Epithelial cell of prostate (primary cell): ENCODE measurements at regions not wholly inside any gene's neighbourhood (a gene's known extent, or its start where the extent isn't known, plus 50 kb on each side); places are given as distances from the start of the nearest gene placed in this dataset.

ENCODE experiments used
- DNase-seq: peaks from one replicate; pipeline ENCODE4 v3.0.0-alpha.2; 2011; ENCODE audit warnings: low read depth, low spot score
- H3K27ac ChIP-seq: fragments of 450-650 bp; 2 replicates; pipeline ENCODE4 v1.5.1; 2017; ENCODE audit warnings: mild to moderate bottlenecking

DNA sequence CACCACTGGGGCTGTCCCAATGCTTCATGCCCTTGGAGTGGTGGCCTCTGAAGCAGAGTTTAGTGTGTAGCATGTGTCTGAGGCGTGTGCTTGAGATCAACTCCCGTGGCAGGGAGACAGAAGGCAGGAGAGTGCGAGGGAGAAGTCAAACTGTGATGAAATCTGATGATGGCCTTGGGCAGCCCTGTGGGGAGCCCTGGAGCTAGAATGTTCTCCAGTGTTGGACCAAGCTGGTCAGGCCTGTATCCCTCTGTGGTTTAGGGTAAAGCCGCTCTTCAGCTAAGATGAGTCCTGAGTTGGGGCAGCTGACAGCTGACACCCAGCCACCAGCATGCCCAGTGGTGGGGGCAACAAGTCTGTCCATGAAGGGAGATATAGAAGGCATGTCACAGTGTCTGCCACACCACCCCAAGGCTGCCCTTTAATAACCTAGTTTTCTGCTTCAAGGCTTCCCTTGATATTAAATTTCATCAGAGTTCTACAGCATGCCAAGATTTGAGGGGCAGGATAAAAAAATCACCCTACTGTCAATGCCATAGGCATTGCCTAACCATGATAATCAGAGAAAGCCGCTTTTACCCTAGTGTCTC, 170.5 kb upstream of the SVIL start:
- peak overlapping the region; percentile 91 for H3K27ac ChIP-seq
- no peak for DNase-seq

- H3K27ac ChIP-seq = peak overlapping the region; percentile 91
- DNase-seq = peak; percentile 81
Measured at GRCh38 chr10:29804025-29804852, 169.5 kb upstream of the SVIL start.

DNA sequence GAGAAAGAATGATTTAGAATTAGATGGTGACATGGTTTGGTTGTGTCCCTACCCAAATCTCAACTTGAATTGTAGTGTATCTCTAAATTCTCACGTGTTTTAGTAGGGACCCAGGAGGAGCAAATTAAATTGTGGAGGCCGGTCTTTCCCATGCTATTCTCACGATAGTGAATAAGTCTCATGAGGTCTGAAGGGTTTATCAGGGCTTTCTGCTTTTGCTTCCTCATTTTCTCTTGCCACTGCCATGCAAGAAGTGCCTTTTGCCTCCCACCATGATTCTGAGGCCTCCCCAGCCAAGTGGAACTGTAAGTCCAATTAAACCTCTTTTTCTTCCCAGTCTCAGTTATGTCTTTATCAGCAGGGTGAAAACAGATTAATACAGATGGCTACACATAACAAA, 167.4 kb upstream of the SVIL start:
- no peak overlapping the region for H3K27ac ChIP-seq
- DNase-seq = no peak

DNA sequence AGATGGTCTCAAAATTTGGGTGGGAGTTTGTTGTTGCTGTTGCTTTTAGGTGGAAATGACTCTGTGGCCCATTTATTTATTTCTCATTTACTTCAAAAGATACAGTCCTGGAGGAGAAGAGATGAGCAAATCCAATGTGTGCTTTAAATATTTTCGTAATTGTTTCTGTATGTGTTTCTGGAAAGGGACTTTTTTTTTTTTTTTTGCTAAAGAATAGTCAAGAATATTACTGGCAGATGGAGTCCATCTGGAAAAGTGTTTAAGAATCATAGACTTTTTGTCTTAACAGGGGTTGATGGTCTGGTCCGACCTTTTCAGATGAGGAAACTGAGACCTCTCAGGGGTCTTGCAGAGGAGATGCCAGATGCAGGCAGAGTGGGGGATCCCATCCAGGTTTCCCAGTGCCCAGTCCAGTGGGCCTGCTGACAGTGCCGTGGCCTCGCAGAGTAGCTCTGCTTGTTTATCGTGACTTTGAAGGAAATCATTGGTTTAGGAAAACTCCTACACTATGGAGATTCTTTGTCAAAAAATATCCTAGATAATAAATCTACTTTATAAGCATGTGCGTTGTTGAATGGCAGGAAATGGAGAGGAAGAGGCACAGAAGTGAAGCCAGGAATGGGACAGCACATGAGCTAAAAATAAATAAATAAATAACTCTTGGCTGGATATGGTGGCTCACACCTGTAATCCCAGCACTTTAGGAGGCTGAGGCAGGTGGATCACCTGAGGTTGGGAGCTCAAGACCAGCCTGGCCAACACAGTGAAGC, 164.3 kb upstream of the SVIL start:
- H3K27ac ChIP-seq = no peak overlapping the region
- no peak for DNase-seq

- H3K27ac ChIP-seq = no peak overlapping the region
- no peak for DNase-seq
Measured at GRCh38 chr10:29797616-29798015, 162.8 kb upstream of the SVIL start.

GRCh38 chr10:29795850-29796249, 161.1 kb upstream of the SVIL start:
- peak overlapping the region; percentile 36 for H3K27ac ChIP-seq
- DNase-seq = peak; percentile 45

GRCh38 chr10:29794776-29795611, 160.2 kb upstream of the SVIL start:
- H3K27ac ChIP-seq = peak overlapping the region; percentile 36
- DNase-seq = no peak

DNA sequence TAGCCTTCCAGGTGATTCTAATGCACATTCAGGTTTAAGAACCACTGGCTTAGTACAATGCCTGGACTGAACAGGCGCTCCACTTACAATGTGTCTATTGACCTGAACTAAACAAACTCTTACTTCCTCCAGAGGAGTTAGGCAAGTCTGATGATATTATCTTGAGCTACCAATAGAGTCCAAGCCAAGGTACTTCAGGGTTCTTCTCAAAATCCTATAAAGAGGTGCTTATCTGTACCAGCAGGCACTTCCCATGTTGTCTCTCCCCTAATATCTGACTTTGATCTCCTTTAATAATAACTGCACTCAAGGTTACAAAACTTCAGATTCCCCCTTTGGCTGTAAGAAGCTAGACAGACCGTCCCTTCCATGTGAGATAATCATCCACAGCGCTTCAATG, 157.0 kb upstream of the SVIL start:
- DNase-seq = no peak
- no peak overlapping the region for H3K27ac ChIP-seq

- DNase-seq = no peak
- no peak overlapping the region for H3K27ac ChIP-seq
Measured at GRCh38 chr10:29790207-29790606, 155.4 kb upstream of the SVIL start.

- no peak for DNase-seq
- H3K27ac ChIP-seq = no peak overlapping the region
Measured at GRCh38 chr10:29788113-29788512, 153.3 kb upstream of the SVIL start.

DNA sequence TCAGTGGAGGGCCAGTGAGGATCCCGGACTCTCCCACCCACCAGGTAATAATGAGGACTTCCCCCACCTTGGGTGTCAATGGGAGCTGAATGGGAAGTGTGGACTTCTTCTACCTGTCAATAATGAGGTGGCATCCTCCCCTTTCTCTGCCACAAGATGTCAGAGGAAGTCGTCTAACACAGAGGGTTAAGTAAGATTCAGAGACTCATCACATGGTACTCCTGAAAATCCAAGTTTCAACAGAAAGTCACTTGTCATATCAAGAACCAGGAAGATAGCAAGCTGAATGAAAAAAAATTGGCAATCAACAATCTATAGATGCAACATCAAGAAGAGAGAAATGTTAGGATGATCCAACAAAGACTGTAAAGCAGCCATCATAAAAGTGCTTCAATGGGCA, 150.9 kb upstream of the SVIL start:
- no peak for DNase-seq
- no peak overlapping the region for H3K27ac ChIP-seq

DNA sequence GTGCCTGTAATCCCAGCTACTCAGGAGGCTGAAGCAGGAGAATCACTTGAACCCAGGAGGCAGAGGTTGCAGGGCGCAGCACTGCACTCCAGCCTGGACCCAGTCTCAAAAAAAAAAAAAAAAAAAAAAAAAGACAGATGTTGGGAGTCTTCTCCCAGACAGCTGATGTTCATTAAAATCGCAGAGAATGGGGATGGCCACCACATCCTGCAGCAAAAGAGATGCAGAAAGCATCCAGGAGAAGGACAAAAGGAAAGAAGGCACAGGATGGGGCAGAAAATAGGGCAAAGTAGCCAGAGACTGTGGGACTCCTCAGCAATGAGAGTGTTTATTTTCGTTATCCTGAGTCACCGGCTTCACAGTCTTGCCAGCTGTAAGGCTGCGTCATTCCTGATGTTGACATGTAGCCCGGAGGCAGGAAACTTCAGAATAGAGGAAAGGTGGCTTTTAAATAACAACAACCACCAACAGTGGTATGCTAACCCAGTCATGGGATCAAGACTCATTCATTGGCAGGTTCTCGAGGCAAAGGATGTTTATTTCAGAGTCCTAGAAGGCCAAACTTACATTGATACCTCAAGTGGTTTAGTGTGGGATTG, 149.5 kb upstream of the SVIL start:
- peak overlapping the region; percentile 55 for H3K27ac ChIP-seq
- peak; percentile 99 for DNase-seq

GRCh38 chr10:29783201-29783947, 148.6 kb upstream of the SVIL start:
- no peak overlapping the region for H3K27ac ChIP-seq
- no peak for DNase-seq

DNA sequence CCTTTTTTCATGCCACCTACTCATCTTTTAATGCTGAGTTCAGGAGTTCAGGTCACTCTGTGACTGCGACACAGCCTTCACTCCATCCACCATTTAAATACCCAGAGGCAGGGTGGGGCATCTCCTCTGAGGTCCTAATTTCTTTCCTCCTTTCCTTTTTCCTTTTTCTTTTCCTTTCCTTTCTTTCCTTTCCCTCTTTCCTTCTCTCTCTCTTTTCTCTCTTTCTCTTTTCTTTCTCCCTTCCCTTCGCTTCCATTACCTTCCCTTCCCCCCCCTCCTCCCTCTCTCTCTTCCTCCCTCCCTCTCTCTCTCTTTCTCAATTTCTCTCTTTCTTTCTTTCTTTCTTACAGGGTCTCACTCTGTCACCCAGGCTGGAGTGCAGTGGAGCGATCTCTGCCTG, 145.9 kb upstream of the SVIL start:
- DNase-seq = no peak

GRCh38 chr10:29780096-29780495, 145.3 kb upstream of the SVIL start:
- no peak for DNase-seq
- no peak overlapping the region for H3K27ac ChIP-seq

More for the DNA sequence above, 145.9 kb upstream of the SVIL start:
- H3K27ac ChIP-seq = no peak overlapping the region

- H3K27ac ChIP-seq = no peak overlapping the region
- DNase-seq = no peak
Measured at GRCh38 chr10:29776246-29776645, 141.5 kb upstream of the SVIL start.

GRCh38 chr10:29774475-29774874, 139.7 kb upstream of the SVIL start:
- H3K27ac ChIP-seq = no peak overlapping the region
- no peak for DNase-seq

DNA sequence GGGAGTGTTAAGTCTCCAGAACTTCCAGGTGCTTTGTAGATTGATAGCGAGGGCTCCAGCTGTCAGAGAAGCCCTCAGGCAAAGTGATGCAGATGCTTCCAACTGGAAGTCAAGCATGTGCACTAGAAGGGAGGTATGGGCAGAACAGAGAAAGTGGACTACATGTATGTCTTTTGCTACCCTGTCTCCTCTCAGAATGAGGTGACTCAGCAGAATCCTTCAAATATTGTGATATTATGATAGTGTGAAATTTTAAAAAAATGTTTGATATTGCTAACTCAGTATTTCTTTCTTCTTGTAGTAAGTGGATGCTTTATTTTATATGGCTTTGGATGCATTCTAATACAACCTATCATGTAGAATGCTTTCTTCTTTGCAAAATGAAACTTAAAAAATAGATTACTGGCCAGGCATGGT, 138.9 kb upstream of the SVIL start:
- no peak for DNase-seq
- H3K27ac ChIP-seq = no peak overlapping the region

- DNase-seq = no peak
- H3K27ac ChIP-seq = no peak overlapping the region
Measured at GRCh38 chr10:29772403-29772802, 137.6 kb upstream of the SVIL start.
